HEK293 (cell line): ENCODE measurements at regions not wholly inside any gene's neighbourhood (a gene's known extent, or its start where the extent isn't known, plus 50 kb on each side); places are given as distances from the start of the nearest gene placed in this dataset.

Experiments
- CTCF ChIA-PET: fragments of 350-600 bp; formaldehyde crosslinking; extraction: SDS; loops from one replicate; lab custom pipeline; 2021; ENCODE audit warnings: antibody characterized with exemption; lab: Yijun Ruan, JAX
- POLR2A ChIA-PET: fragments of 300-600 bp; formaldehyde crosslinking; extraction: SDS; loops from one replicate; lab custom pipeline; 2020; ENCODE audit warnings: antibody characterized with exemption, inconsistent platforms; lab: Yijun Ruan, JAX
- H3K27ac ChIP-seq: fragments of 200-500 bp; sonication (Bioruptor generic); 2 replicates; pipeline ENCODE4 v1.5.1; 2014; ENCODE audit warnings: low read depth, low read length, control low read depth, inconsistent platforms; ENCODE audit errors: extremely low read depth
- H3K36me3 ChIP-seq, 2 experiments: fragments of 200-500 bp in 1 of 2; sonication (Bioruptor generic) in 1 of 2; 1 replicate in 1 of 2; 2 replicates in 1 of 2; pipeline ENCODE4 v1.5.1; 2014 to 2017; ENCODE audit warnings: inconsistent platforms in 2 of 2, low read length in 2 of 2; ENCODE audit not compliant: control insufficient read depth in 2 of 2, insufficient read depth in 1 of 2
- H3K4me1 ChIP-seq: fragments of 200-500 bp; sonication (Bioruptor generic); 2 replicates; pipeline ENCODE4 v1.5.1; 2014; ENCODE audit warnings: mild to moderate bottlenecking, low read length, inconsistent platforms; ENCODE audit not compliant: control insufficient read depth, insufficient read depth
- H3K4me3 ChIP-seq: 2 replicates; pipeline ENCODE4 v1.5.1; 2011; ENCODE audit warnings: low read depth, mild to moderate bottlenecking, control low read depth, low read length, moderate library complexity
- H3K9me3 ChIP-seq: fragments of 200-500 bp; sonication (Bioruptor generic); 2 replicates; pipeline ENCODE4 v1.5.1; 2014; ENCODE audit warnings: low read depth, low read length, inconsistent platforms; ENCODE audit not compliant: control insufficient read depth, insufficient read depth
- EGR2 ChIP-seq: fragments of 450-650 bp; formaldehyde crosslinking; IDR thresholded peaks from 2 replicates; pipeline ENCODE4 v1.5.1; 2016; ENCODE audit warnings: low read depth, missing biosample characterization, missing genetic modification characterization
- KLF9 ChIP-seq: fragments of 450-650 bp; formaldehyde crosslinking; IDR thresholded peaks from 2 replicates; pipeline ENCODE4 v1.5.1; 2016; ENCODE audit warnings: missing biosample characterization, missing genetic modification characterization, low read depth
- OVOL3 ChIP-seq: fragments of 450-650 bp; formaldehyde crosslinking; IDR thresholded peaks from 2 replicates; pipeline ENCODE4 v1.5.1; 2016; ENCODE audit warnings: missing biosample characterization, missing genetic modification characterization
- PRDM1 ChIP-seq: fragments of 450-650 bp; formaldehyde crosslinking; IDR thresholded peaks from 2 replicates; pipeline ENCODE4; 2016; ENCODE audit warnings: missing biosample characterization, missing genetic modification characterization
- REPIN1 ChIP-seq: fragments of 450-650 bp; formaldehyde crosslinking; IDR thresholded peaks from 2 replicates; pipeline ENCODE4 v1.5.1; 2017; ENCODE audit warnings: missing biosample characterization, missing genetic modification characterization, low read depth
- ZBTB8A ChIP-seq: fragments of 450-650 bp; formaldehyde crosslinking; IDR thresholded peaks from 2 replicates; pipeline ENCODE4 v1.5.1; 2016; ENCODE audit warnings: missing biosample characterization, missing genetic modification characterization
- ZFHX2 ChIP-seq: fragments of 450-650 bp; formaldehyde crosslinking; conservative IDR thresholded peaks from 2 replicates; pipeline ENCODE4 v1.5.1; 2016; ENCODE audit warnings: missing biosample characterization, missing genetic modification characterization
- ZNF10 ChIP-seq: fragments of 450-650 bp; formaldehyde crosslinking; IDR thresholded peaks from 2 replicates; pipeline ENCODE4 v1.5.1; 2017; ENCODE audit warnings: missing biosample characterization, missing genetic modification characterization
- ZNF202 ChIP-seq: fragments of 450-650 bp; formaldehyde crosslinking; IDR thresholded peaks from 2 replicates; pipeline ENCODE4 v1.5.1; 2016; ENCODE audit warnings: missing biosample characterization, missing genetic modification characterization, borderline replicate concordance
- ZNF23 ChIP-seq: fragments of 450-650 bp; formaldehyde crosslinking; IDR thresholded peaks from 2 replicates; pipeline ENCODE4 v1.5.1; 2016; ENCODE audit warnings: missing biosample characterization, missing genetic modification characterization, borderline replicate concordance
- ZNF266 ChIP-seq: fragments of 450-650 bp; formaldehyde crosslinking; IDR thresholded peaks from 2 replicates; pipeline ENCODE4 v1.5.1; 2016; ENCODE audit warnings: missing biosample characterization, missing genetic modification characterization, low read depth
- ZNF302 ChIP-seq: fragments of 450-650 bp; formaldehyde crosslinking; IDR thresholded peaks from 2 replicates; pipeline ENCODE4 v1.5.1; 2016; ENCODE audit warnings: missing biosample characterization, missing genetic modification characterization, low read depth
- ZNF341 ChIP-seq: fragments of 450-650 bp; formaldehyde crosslinking; IDR thresholded peaks from 2 replicates; pipeline ENCODE4; 2016; ENCODE audit warnings: low read depth, missing biosample characterization, missing genetic modification characterization
- ZNF426 ChIP-seq: fragments of 450-650 bp; formaldehyde crosslinking; IDR thresholded peaks from 2 replicates; pipeline ENCODE4 v1.5.1; 2017; ENCODE audit warnings: missing biosample characterization, missing genetic modification characterization, mild to moderate bottlenecking, inconsistent platforms, moderate library complexity
- ZNF544 ChIP-seq: fragments of 450-650 bp; formaldehyde crosslinking; IDR thresholded peaks from 2 replicates; pipeline ENCODE4 v1.5.0; 2017; ENCODE audit warnings: missing biosample characterization, missing genetic modification characterization
- ZNF549 ChIP-seq: fragments of 450-650 bp; IDR thresholded peaks from 2 replicates; pipeline ENCODE4 v1.5.1; 2018; ENCODE audit warnings: missing biosample characterization, missing genetic modification characterization, mild to moderate bottlenecking, inconsistent platforms, moderate library complexity
- ZNF558 ChIP-seq: fragments of 450-650 bp; formaldehyde crosslinking; IDR thresholded peaks from 2 replicates; pipeline ENCODE4 v1.5.1; 2016; ENCODE audit warnings: missing biosample characterization, missing genetic modification characterization
- ZNF571 ChIP-seq: fragments of 450-650 bp; formaldehyde crosslinking; IDR thresholded peaks from 2 replicates; pipeline ENCODE4 v1.5.0; 2017; ENCODE audit warnings: missing biosample characterization, missing genetic modification characterization
- ZNF580 ChIP-seq: fragments of 450-650 bp; formaldehyde crosslinking; IDR thresholded peaks from 2 replicates; pipeline ENCODE4 v1.5.1; 2016; ENCODE audit warnings: missing biosample characterization, missing genetic modification characterization
- ZNF585B ChIP-seq: fragments of 450-650 bp; formaldehyde crosslinking; IDR thresholded peaks from 2 replicates; pipeline ENCODE4 v1.5.1; 2016; ENCODE audit warnings: missing biosample characterization, missing genetic modification characterization
- ZNF629 ChIP-seq: fragments of 450-650 bp; formaldehyde crosslinking; IDR thresholded peaks from 2 replicates; pipeline ENCODE4 v1.5.1; 2017; ENCODE audit warnings: missing biosample characterization, missing genetic modification characterization
- ZNF792 ChIP-seq: fragments of 450-650 bp; formaldehyde crosslinking; IDR thresholded peaks from 2 replicates; pipeline ENCODE4 v1.5.1; 2016; ENCODE audit warnings: missing biosample characterization, missing genetic modification characterization
- ZNF830 ChIP-seq: fragments of 450-650 bp; IDR thresholded peaks from 2 replicates; pipeline ENCODE4 v1.5.0; 2018; ENCODE audit warnings: missing biosample characterization, missing genetic modification characterization, low read depth, mild to moderate bottlenecking, moderate library complexity

- H3K4me3 ChIP-seq: no peak overlapping the region
- CTCF ChIA-PET: interaction anchor here (1.4 to 5.5 kb wide), 2 partner anchors 12 to 535 kb away, joined by 4 to 50 read pairs; no protein-coding TSS in a partner anchor
- TF ChIP-seq ZNF571 (tag by site-specific recombination) (no peak), ZNF629 (tag by site-specific recombination) (no peak), ZNF302 (tag by site-specific recombination) (no peak), ZNF544 (tag by site-specific recombination) (no peak), ZNF202 (tag by site-specific recombination) (no peak), ZNF549 (tag by site-specific recombination) (no peak), ZNF580 (tag by site-specific recombination) (no peak), OVOL3 (no peak), ZNF426 (tag by site-specific recombination) (no peak), ZNF792 (tag by site-specific recombination) (no peak), PRDM1 (tag by site-specific recombination) (no peak), ZBTB8A (no peak), ZNF558 (tag by site-specific recombination) (no peak), ZNF10 (tag by site-specific recombination) (no peak), REPIN1 (tag by site-specific recombination) (no peak), ZNF23 (tag by site-specific recombination) (no peak), ZNF341 (tag by site-specific recombination) (no peak)
- TF ChIP-seq, all 188 proteins: peak for 0
- POLR2A ChIA-PET: no interaction called here
- no peak overlapping the region for H3K27ac ChIP-seq
- H3K36me3 ChIP-seq: no peaks in the 10 kb centered on the region; a peak in 1 of 3 replicates
- no peaks in the 10 kb centered on the region for H3K9me3 ChIP-seq
- H3K4me1 ChIP-seq: no peaks in the 10 kb centered on the region
Measured at GRCh38 chr10:77700086-77700485, 62.5 kb upstream of the KCNMA1 start.

GRCh38 chr10:77699080-77699645 lies 61.6 kb upstream of the KCNMA1 start:
- TF ChIP-seq ZFHX2 (tag by site-specific recombination): peak; percentile 14; the same call in 1 of the 2 replicates
- TF ChIP-seq ZNF266 (tag by site-specific recombination): no peak
- 0 out of 2 replicates have a peak, but pooled peaks have one; percentile 9 for TF ChIP-seq EGR2 (tag by site-specific recombination)
- TF ChIP-seq, all 188 proteins: peak for 2
- POLR2A ChIA-PET: no interaction called here
- H3K36me3 ChIP-seq: no peaks in the 10 kb centered on the region; a peak in 1 of 3 replicates
- H3K27ac ChIP-seq: no peak overlapping the region
- no peaks in the 10 kb centered on the region for H3K4me1 ChIP-seq
- no peak overlapping the region for H3K4me3 ChIP-seq
- CTCF ChIA-PET: interaction anchor here (0.5 to 5.5 kb wide), 4 partner anchors 13 to 534 kb away, joined by 3 to 50 read pairs (median 4); no protein-coding TSS in a partner anchor
- H3K9me3 ChIP-seq: no peaks in the 10 kb centered on the region

GRCh38 chr10:77698267-77698931 lies 60.8 kb upstream of the KCNMA1 start:
- H3K4me1 ChIP-seq: no peaks in the 10 kb centered on the region
- H3K27ac ChIP-seq: no peak overlapping the region
- no peak for TF ChIP-seq KLF9 (tag by site-specific recombination)
- no peak for TF ChIP-seq ZNF585B (tag by site-specific recombination)
- TF ChIP-seq ZNF544 (tag by site-specific recombination): no peak
- TF ChIP-seq ZNF830 (tag by site-specific recombination): no peak
- TF ChIP-seq, all 188 proteins: peak for 0
- H3K36me3 ChIP-seq: no peaks in the 10 kb centered on the region; a peak in 1 of 3 replicates
- no peak overlapping the region for H3K4me3 ChIP-seq
- ChIA-PET CTCF (interaction anchor here (0.5 to 5.5 kb wide), 6 partner anchors 11 to 502 kb away, joined by 3 to 50 read pairs (median 3); no protein-coding TSS in a partner anchor), POLR2A (no interaction called here)
- H3K9me3 ChIP-seq: no peaks in the 10 kb centered on the region
